ENCODE measurements at regions not wholly inside any gene's neighbourhood (a gene's known extent, or its start where the extent isn't known, plus 50 kb on each side); places are given as distances from the start of the nearest gene placed in this dataset.

DNA sequence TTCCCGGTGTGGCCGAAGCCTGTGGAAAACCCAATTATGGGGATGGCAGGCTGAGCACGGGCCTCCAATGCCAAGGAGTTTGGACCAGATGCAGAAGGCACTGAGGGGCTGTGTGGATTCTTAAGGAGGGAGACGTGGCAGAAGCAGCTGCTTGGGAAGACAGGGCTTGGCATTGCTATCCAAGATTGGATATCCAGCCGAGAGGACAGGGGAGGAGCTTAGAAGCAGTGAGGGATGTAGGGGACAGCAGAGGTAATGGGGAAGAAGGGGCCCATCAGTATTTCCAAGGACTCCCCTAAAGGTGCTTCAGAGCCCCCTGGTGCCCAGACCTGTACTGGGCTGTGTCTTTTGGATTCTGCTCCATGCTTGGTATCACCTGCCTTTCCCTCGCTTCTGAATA lies 112.8 kb upstream of the TLE3 start:
- no peaks in the 10 kb centered on the region for H3K4me1 ChIP-seq (ENCODE audit: control insufficient read depth in 2 of 3, insufficient read depth in 2 of 3, low read depth in 1 of 3, low read length in 3 of 3)
- H3K4me3 ChIP-seq (ENCODE audit: low read length in 3 of 3) = no peak overlapping the region
- H3K9ac ChIP-seq (ENCODE audit: low read length in 3 of 3) = no peak overlapping the region
- no peaks in the 10 kb centered on the region for H3K27me3 ChIP-seq (ENCODE audit: control insufficient read depth, insufficient read depth, low read length)
- no peak for TF ChIP-seq CTCF (IDR thresholded peaks at IDR 0.05; ENCODE audit: borderline replicate concordance, extremely low read depth, insufficient read depth)
- no peaks in the 10 kb centered on the region for H3K9me3 ChIP-seq (ENCODE audit: control insufficient read depth in 2 of 3, insufficient read depth in 1 of 3, low read length in 3 of 3)
- DNase-seq (peak in 1 of 5 donors; percentile 24), FAIRE-seq (no peak)
- no peak overlapping the region for H3K27ac ChIP-seq (ENCODE audit: low read depth in 2 of 2, low read length in 2 of 2)
- intact Hi-C loops (cut with DNase I) = no loop called here
- no peaks in the 10 kb centered on the region for H3K36me3 ChIP-seq (ENCODE audit: control insufficient read depth in 2 of 3, insufficient read depth in 3 of 3, low read length in 3 of 3)

- Histone ChIP-seq H3K27me3 (ENCODE audit: control insufficient read depth, insufficient read depth, low read length) (no peaks in the 10 kb centered on the region), H3K9ac (ENCODE audit: low read length in 3 of 3) (no peak overlapping the region), H3K36me3 (ENCODE audit: control insufficient read depth in 2 of 3, insufficient read depth in 3 of 3, low read length in 3 of 3) (no peaks in the 10 kb centered on the region), H3K4me3 (ENCODE audit: low read length in 3 of 3) (no peak overlapping the region), H3K9me3 (ENCODE audit: control insufficient read depth in 2 of 3, insufficient read depth in 1 of 3, low read length in 3 of 3) (no peaks in the 10 kb centered on the region), H3K27ac (ENCODE audit: low read depth in 2 of 2, low read length in 2 of 2) (no peak overlapping the region), H3K4me1 (ENCODE audit: control insufficient read depth in 2 of 3, insufficient read depth in 2 of 3, low read depth in 1 of 3, low read length in 3 of 3) (no peaks in the 10 kb centered on the region)
- DNase-seq (peak in 1 of 5 donors; percentile 18), FAIRE-seq (no peak)
- intact Hi-C loops (cut with DNase I) = no loop called here
- no peak for TF ChIP-seq CTCF (IDR thresholded peaks at IDR 0.05; ENCODE audit: borderline replicate concordance, extremely low read depth, insufficient read depth)
These were observed 112.4 kb upstream of the TLE3 start for GRCh38 chr15:70210076-70210475.

DNA sequence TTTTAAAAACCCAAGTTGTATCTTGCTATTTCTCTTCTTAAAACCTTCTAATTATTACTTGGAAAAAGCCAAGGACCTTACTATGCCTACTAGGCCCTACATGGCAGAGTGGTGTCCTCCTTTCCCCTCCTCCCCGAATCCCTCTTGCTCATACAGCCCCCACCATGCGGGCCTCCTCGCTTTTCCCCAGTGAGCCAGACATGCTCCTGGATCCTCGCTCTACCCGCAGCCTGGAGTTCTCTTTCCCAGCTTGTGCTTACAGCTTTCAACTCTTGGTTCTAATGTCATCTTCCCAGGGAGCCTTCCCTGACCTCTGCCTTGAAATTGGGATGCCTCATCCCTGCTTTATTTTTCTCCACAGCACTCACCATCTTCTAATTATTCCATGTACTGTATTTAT lies 111.8 kb upstream of the TLE3 start:
- no peak overlapping the region for H3K4me3 ChIP-seq (ENCODE audit: low read length in 3 of 3)
- TF ChIP-seq CTCF (IDR thresholded peaks at IDR 0.05; ENCODE audit: borderline replicate concordance, extremely low read depth, insufficient read depth) = no peak
- H3K27ac ChIP-seq (ENCODE audit: low read depth in 2 of 2, low read length in 2 of 2) = no peak overlapping the region
- H3K27me3 ChIP-seq (ENCODE audit: control insufficient read depth, insufficient read depth, low read length) = no peaks in the 10 kb centered on the region
- no peaks in the 10 kb centered on the region for H3K36me3 ChIP-seq (ENCODE audit: control insufficient read depth in 2 of 3, insufficient read depth in 3 of 3, low read length in 3 of 3)
- DNase-seq = peak in 1 of 5 donors; percentile 14
- H3K9me3 ChIP-seq (ENCODE audit: control insufficient read depth in 2 of 3, insufficient read depth in 1 of 3, low read length in 3 of 3) = no peaks in the 10 kb centered on the region
- H3K4me1 ChIP-seq (ENCODE audit: control insufficient read depth in 2 of 3, insufficient read depth in 2 of 3, low read depth in 1 of 3, low read length in 3 of 3) = no peaks in the 10 kb centered on the region
- H3K9ac ChIP-seq (ENCODE audit: low read length in 3 of 3) = no peak overlapping the region
- intact Hi-C loops (cut with DNase I) = no loop called here
- FAIRE-seq = no peak

DNA sequence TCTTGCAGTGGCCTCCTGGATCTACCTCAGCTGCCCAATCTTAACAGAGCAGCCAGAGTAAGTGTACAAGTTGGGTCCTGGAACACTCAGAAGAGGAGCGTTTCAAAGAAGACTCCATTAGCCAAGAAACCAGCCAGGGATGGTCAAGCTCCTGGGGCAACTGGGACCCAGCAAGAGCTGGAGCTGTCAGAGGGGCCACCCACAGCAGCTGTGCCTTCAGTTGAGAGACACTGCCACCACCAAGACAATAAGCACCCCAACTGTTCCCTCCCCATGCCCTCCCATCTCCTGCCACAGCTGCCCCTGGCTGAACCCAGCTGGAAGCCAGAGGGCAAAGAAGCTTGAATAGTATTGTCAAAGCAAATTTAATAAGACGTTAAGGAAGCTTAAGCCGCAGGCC lies 110.6 kb upstream of the TLE3 start:
- DNase-seq = peak in 1 of 5 donors; percentile 16

More for the DNA sequence above, 110.6 kb upstream of the TLE3 start:
- Histone ChIP-seq H3K9me3 (ENCODE audit: control insufficient read depth in 2 of 3, insufficient read depth in 1 of 3, low read length in 3 of 3) (no peaks in the 10 kb centered on the region), H3K9ac (ENCODE audit: low read length in 3 of 3) (no peak overlapping the region), H3K27me3 (ENCODE audit: control insufficient read depth, insufficient read depth, low read length) (no peaks in the 10 kb centered on the region), H3K4me1 (ENCODE audit: control insufficient read depth in 2 of 3, insufficient read depth in 2 of 3, low read depth in 1 of 3, low read length in 3 of 3) (no peaks in the 10 kb centered on the region), H3K4me3 (ENCODE audit: low read length in 3 of 3) (no peak overlapping the region), H3K27ac (ENCODE audit: low read depth in 2 of 2, low read length in 2 of 2) (no peak overlapping the region), H3K36me3 (ENCODE audit: control insufficient read depth in 2 of 3, insufficient read depth in 3 of 3, low read length in 3 of 3) (no peaks in the 10 kb centered on the region)
- intact Hi-C loops (cut with DNase I) = no loop called here
- TF ChIP-seq CTCF (IDR thresholded peaks at IDR 0.05; ENCODE audit: borderline replicate concordance, extremely low read depth, insufficient read depth) = no peak
- no peak for FAIRE-seq
